ACC112 (cell line): ENCODE measurements at regions not wholly inside any gene's neighbourhood (a gene's known extent, or its start where the extent isn't known, plus 50 kb on each side); places are given as distances from the start of the nearest gene placed in this dataset.

Experiments used
- H2AFZ ChIP-seq: fragments of 200-600 bp; sonication (generic); one replicate; pipeline ENCODE4 v1.6.0; 2017; ENCODE audit warnings: antibody characterized with exemption, low read length; ENCODE audit not compliant: unreplicated experiment
- H3K27ac ChIP-seq: fragments of 200-600 bp; sonication (generic); 2 replicates; pipeline ENCODE4 v1.5.1; 2014; ENCODE audit warnings: low read depth, mild to moderate bottlenecking, antibody characterized with exemption, low read length, moderate library complexity
- H3K27me3 ChIP-seq: fragments of 200-600 bp; sonication (generic); 2 replicates; pipeline ENCODE4 v1.6.1; 2014; ENCODE audit warnings: mild to moderate bottlenecking, antibody characterized with exemption, low read length, moderate library complexity, mixed read lengths; ENCODE audit not compliant: insufficient read depth
- H3K36me3 ChIP-seq: fragments of 200-600 bp; sonication (generic); 2 replicates; pipeline ENCODE4 v1.6.1; 2016; ENCODE audit warnings: mild to moderate bottlenecking, antibody characterized with exemption, low read length, moderate library complexity, mixed read lengths; ENCODE audit not compliant: insufficient read depth
- H3K4me1 ChIP-seq: fragments of 200-600 bp; sonication (generic); one replicate; pipeline ENCODE4 v1.6.1; 2016; ENCODE audit warnings: low read length, mixed read lengths; ENCODE audit not compliant: insufficient read depth, unreplicated experiment, control insufficient read depth
- H3K4me3 ChIP-seq: fragments of 200-600 bp; sonication (generic); 2 replicates; pipeline ENCODE4 v1.5.1; 2014; ENCODE audit warnings: mild to moderate bottlenecking, low read depth, low read length
- H3K79me2 ChIP-seq: fragments of 200-600 bp; sonication (generic); one replicate; pipeline ENCODE4 v1.6.0; 2016; ENCODE audit warnings: low read length; ENCODE audit not compliant: control insufficient read depth, unreplicated experiment, insufficient read depth

- Histone ChIP-seq H3K79me2 (no peaks in the 10 kb centered on the region), H3K4me3 (no peak overlapping the region), H3K27me3 (peaks cover 67% of the 10 kb centered on the region), H2AFZ (no peak overlapping the region), H3K4me1 (no peaks in the 10 kb centered on the region), H3K36me3 (no peaks in the 10 kb centered on the region), H3K27ac (no peak overlapping the region)
These were observed 50.2 kb upstream of the GALNT9 start for GRCh38 chr12:132379576-132379975.
